GM12878 (cell line): ENCODE measurements at regions not wholly inside any gene's neighbourhood (a gene's known extent, or its start where the extent isn't known, plus 50 kb on each side); places are given as distances from the start of the nearest gene placed in this dataset.

Source experiments
- ATAC-seq: fragments of 200-7000 bp; cut with Tn5 transposase; 3 replicates; pipeline ENCODE4 v1.9.1; 2020; ENCODE audit warnings: mild to moderate bottlenecking, moderate library complexity
- BruUV-seq: library from RNA; stranded (reverse); fragments of 400-500 nt; replicated peaks from 2 replicates; lab custom pipeline; 2021; lab: Mats Ljungman, UMichigan
- CTCF ChIA-PET: fragments of 300-600 bp; sonication (Branson Sonifier 250); formaldehyde crosslinking; extraction: SDS; loops from one replicate; lab custom pipeline; 2021; ENCODE audit warnings: inconsistent platforms; lab: Yijun Ruan, JAX
- POLR2A ChIA-PET: fragments of 350-600 bp; formaldehyde crosslinking; extraction: SDS; loops from one replicate; lab custom pipeline; 2021; ENCODE audit warnings: inconsistent platforms; lab: Charles Lee
- RAD21 ChIA-PET: fragments of 300-600 bp; sonication (Branson Sonifier 250); formaldehyde crosslinking; loops from one replicate; lab custom pipeline; 2023; ENCODE audit warnings: antibody characterized with exemption; ENCODE audit not compliant: unreplicated experiment; lab: Charles Lee
- SMC1A ChIA-PET: fragments of 300-600 bp; sonication (Branson Sonifier 250); formaldehyde crosslinking; loops from one replicate; lab custom pipeline; 2023; ENCODE audit not compliant: unreplicated experiment, uncharacterized antibody; lab: Charles Lee
- DNase-seq: peaks from one replicate; pipeline ENCODE4 v3.0.0-alpha.2; 2011; ENCODE audit warnings: low read depth, low spot score
- FAIRE-seq: peaks from 3 replicates; lab custom pipeline; 2011; peaks lifted over from hg19 to GRCh38; lab: Jason Lieb, UNC
- H2AFZ ChIP-seq: 2 replicates; pipeline ENCODE4 v1.6.0; 2011; ENCODE audit warnings: low read depth, low read length, control low read depth; ENCODE audit not compliant: control insufficient read depth
- H3K27ac ChIP-seq: 2 replicates; pipeline ENCODE4 v1.5.1; 2011; ENCODE audit warnings: control low read depth; ENCODE audit not compliant: control insufficient read depth, insufficient read depth
- H3K27me3 ChIP-seq, 2 experiments: replicated peaks in 1 of 2; 2 replicates each; pipeline versions ENCODE4 v1.6.0 to v1.6.1; 2011; ENCODE audit warnings: low read length in 1 of 2; ENCODE audit not compliant: control insufficient read depth in 2 of 2, insufficient read depth in 2 of 2
- H3K36me3 ChIP-seq, 2 experiments: 2 replicates each; pipeline ENCODE4 v1.5.1; 2011; ENCODE audit warnings: low read length in 1 of 2; ENCODE audit not compliant: control insufficient read depth in 2 of 2, insufficient read depth in 2 of 2
- H3K4me1 ChIP-seq: 2 replicates; pipeline ENCODE4 v1.6.1; 2011; ENCODE audit warnings: mild to moderate bottlenecking, low read length, moderate library complexity, mixed read lengths; ENCODE audit not compliant: control insufficient read depth, insufficient read depth
- H3K4me2 ChIP-seq: 2 replicates; pipeline ENCODE4 v1.6.0; 2011; ENCODE audit warnings: control low read depth; ENCODE audit not compliant: control insufficient read depth, insufficient read depth
- H3K4me3 ChIP-seq: fragments of 200-600 bp; sonication (generic); 2 replicates; pipeline ENCODE4 v1.5.1; 2016
- H3K79me2 ChIP-seq: 2 replicates; pipeline ENCODE4 v1.6.0; 2011; ENCODE audit warnings: low read length; ENCODE audit not compliant: control insufficient read depth, insufficient read depth
- H3K9ac ChIP-seq: 2 replicates; pipeline ENCODE4 v1.8.0; 2011; ENCODE audit warnings: low read length, control low read depth, mixed read lengths; ENCODE audit not compliant: control insufficient read depth, insufficient read depth
- H3K9me3 ChIP-seq: replicated peaks from 3 replicates; pipeline ENCODE4 v1.5.1; 2011; ENCODE audit warnings: mild to moderate bottlenecking, low read length; ENCODE audit not compliant: control insufficient read depth, insufficient read depth
- H4K20me1 ChIP-seq: 2 replicates; pipeline ENCODE4 v1.6.0; 2011; ENCODE audit not compliant: control insufficient read depth, insufficient read depth
- BCL11A ChIP-seq: IDR thresholded peaks from 2 replicates; pipeline ENCODE4 v1.6.1; 2011; ENCODE audit warnings: low read depth, low read length
- BHLHE40 ChIP-seq, 2 experiments: fragments of 450-650 bp in 1 of 2; IDR thresholded peaks; 2 replicates each; pipeline ENCODE4 v1.6.1; 2011 to 2017; ENCODE audit warnings: low read depth in 2 of 2, borderline replicate concordance in 1 of 2, improper control_type of control experiment in 1 of 2, low read length in 1 of 2, mild to moderate bottlenecking in 1 of 2
- CHD2 ChIP-seq: IDR thresholded peaks from 2 replicates; pipeline ENCODE4 v1.6.1; 2011; ENCODE audit warnings: low read depth, low read length, improper control_type of control experiment, borderline replicate concordance
- KDM1A ChIP-seq: fragments of 200-600 bp; sonication (generic); IDR thresholded peaks from 2 replicates; pipeline ENCODE4 v1.6.1; 2016; ENCODE audit warnings: borderline replicate concordance
- TCF12 ChIP-seq: IDR thresholded peaks from 2 replicates; pipeline ENCODE4 v1.6.1; 2011; ENCODE audit warnings: low read depth, mild to moderate bottlenecking, low read length
- WGBS: methylation state at CpG from one replicate; pipeline ENCODE4 v1.1.6; 2016; ENCODE audit warnings: low lambda C conversion rate; ENCODE audit not compliant: insufficient replicate concordance, insufficient coverage; ENCODE audit errors: missing lambda C conversion rate; 5-methylcytosine and 5-hydroxymethylcytosine counted together
- in situ Hi-C: fragments of 300-500 bp; cut with MboI; formaldehyde crosslinking; loops from 9 replicates; pipeline ENCODE4 v1.14.3; 2018; ENCODE audit warnings: mixed read lengths
- intact Hi-C: fragments of 100-400 bp; cut with micrococcal nuclease; formaldehyde crosslinking; loops from one replicate; pipeline ENCODE4 v1.14.2; 2022; ENCODE audit not compliant: unreplicated experiment
- TF ChIP-seq, protein P1 (sequence below): IDR thresholded peaks from 2 replicates; pipeline ENCODE4 v1.6.1; 2012; ENCODE audit warnings: low read depth, low read length, improper control_type of control experiment

- Histone ChIP-seq H3K27ac (no peak overlapping the region), H2AFZ (no peak overlapping the region; the same call in 1 of the 2 replicates), H3K4me3 (no peak overlapping the region), H4K20me1 (no peaks in the 10 kb centered on the region), H3K9ac (no peak overlapping the region), H3K79me2 (no peaks in the 10 kb centered on the region), H3K4me1 (no peaks in the 10 kb centered on the region; the same call in 1 of the 2 replicates), H3K9me3 (no peaks in the 10 kb centered on the region), H3K27me3 (peaks cover 0 to 3% of the 10 kb centered on the region in 2 experiments; a peak in 1 of 4 replicates), H3K36me3 (no peaks in the 10 kb centered on the region), H3K4me2 (no peak overlapping the region)
- ChIA-PET SMC1A (interaction anchor here (1.3 kb wide), 1 partner anchor 39 kb away, joined by 3 read pairs; no protein-coding TSS in a partner anchor), RAD21 (interaction anchor here (0.6 kb wide), 1 partner anchor 645 kb away, joined by 4 read pairs; no protein-coding TSS in a partner anchor), POLR2A (no interaction called here), CTCF (interaction anchor here (0.7 to 1.6 kb wide), 4 partner anchors 18 to 75 kb away, joined by 3 to 4 read pairs (median 4); no protein-coding TSS in a partner anchor)
- WGBS: 33% methylated on average over 26 of the region's 26 CpGs
- FAIRE-seq (no peak), ATAC-seq (no peak), DNase-seq (no peak)
- in situ Hi-C loops: no loop called here
- intact Hi-C loops: no loop called here
- BruUV-seq: no TSS peak
- TF ChIP-seq TCF12: 0 out of 2 replicates have a peak, but pooled peaks have one; percentile 38
- TF ChIP-seq KDM1A: no peak
- peak in 1 of 2 experiments; percentile 39; a peak in 1 of 4 replicates for TF ChIP-seq BHLHE40 (IDR thresholded peaks at IDR 0.05; ENCODE audit: borderline replicate concordance in 1 of 2, low read depth in 2 of 2, low read length in 1 of 2)
- TF ChIP-seq, protein P1, sequence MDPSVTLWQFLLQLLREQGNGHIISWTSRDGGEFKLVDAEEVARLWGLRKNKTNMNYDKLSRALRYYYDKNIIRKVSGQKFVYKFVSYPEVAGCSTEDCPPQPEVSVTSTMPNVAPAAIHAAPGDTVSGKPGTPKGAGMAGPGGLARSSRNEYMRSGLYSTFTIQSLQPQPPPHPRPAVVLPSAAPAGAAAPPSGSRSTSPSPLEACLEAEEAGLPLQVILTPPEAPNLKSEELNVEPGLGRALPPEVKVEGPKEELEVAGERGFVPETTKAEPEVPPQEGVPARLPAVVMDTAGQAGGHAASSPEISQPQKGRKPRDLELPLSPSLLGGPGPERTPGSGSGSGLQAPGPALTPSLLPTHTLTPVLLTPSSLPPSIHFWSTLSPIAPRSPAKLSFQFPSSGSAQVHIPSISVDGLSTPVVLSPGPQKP: no peak
- no peak for TF ChIP-seq CHD2
- no peak for TF ChIP-seq BCL11A
Measured at GRCh38 chr16:85176541-85177447, 64.5 kb upstream of the CIBAR2 start.
